ENCODE measurements at regions not wholly inside any gene's neighbourhood (a gene's known extent, or its start where the extent isn't known, plus 50 kb on each side); places are given as distances from the start of the nearest gene placed in this dataset.
"Not testable (repeated sequence)": the region's sequence is repeated elsewhere in the genome, so short reads cannot be mapped to it uniquely, and the experiment has no call there.

GRCh38 chr12:54786081-54786480, 68.2 kb upstream of the MUCL1 start:
- Mint-ChIP-seq H3K4me1 (ENCODE audit: low read depth, unreplicated experiment) (no peaks in the 10 kb centered on the region), H3K9me3 (ENCODE audit: unreplicated experiment) (peaks cover 17% of the 10 kb centered on the region), H3K4me3 (ENCODE audit: unreplicated experiment) (no peak overlapping the region), H3K27ac (ENCODE audit: unreplicated experiment) (no peak overlapping the region), H3K36me3 (ENCODE audit: insufficient read depth, unreplicated experiment) (no peaks in the 10 kb centered on the region), H3K27me3 (ENCODE audit: insufficient read depth, unreplicated experiment) (no peaks in the 10 kb centered on the region)
- TF ChIP-seq, protein P1, sequence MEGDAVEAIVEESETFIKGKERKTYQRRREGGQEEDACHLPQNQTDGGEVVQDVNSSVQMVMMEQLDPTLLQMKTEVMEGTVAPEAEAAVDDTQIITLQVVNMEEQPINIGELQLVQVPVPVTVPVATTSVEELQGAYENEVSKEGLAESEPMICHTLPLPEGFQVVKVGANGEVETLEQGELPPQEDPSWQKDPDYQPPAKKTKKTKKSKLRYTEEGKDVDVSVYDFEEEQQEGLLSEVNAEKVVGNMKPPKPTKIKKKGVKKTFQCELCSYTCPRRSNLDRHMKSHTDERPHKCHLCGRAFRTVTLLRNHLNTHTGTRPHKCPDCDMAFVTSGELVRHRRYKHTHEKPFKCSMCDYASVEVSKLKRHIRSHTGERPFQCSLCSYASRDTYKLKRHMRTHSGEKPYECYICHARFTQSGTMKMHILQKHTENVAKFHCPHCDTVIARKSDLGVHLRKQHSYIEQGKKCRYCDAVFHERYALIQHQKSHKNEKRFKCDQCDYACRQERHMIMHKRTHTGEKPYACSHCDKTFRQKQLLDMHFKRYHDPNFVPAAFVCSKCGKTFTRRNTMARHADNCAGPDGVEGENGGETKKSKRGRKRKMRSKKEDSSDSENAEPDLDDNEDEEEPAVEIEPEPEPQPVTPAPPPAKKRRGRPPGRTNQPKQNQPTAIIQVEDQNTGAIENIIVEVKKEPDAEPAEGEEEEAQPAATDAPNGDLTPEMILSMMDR (IDR thresholded peaks at IDR 0.05; ENCODE audit: insufficient read depth in 1 of 2, low read depth in 1 of 2, low read length in 1 of 2, severe bottlenecking in 1 of 2, unreplicated experiment in 1 of 2): no peak
- no TSS peak for BruUV-seq (replicated peaks)
- peaks cover 4% of the 10 kb centered on the region; the same call in 1 of the 2 replicates for H3K9me3 ChIP-seq
- H3K4me3 ChIP-seq (ENCODE audit: low read depth, low read length): no peak overlapping the region
- POLR2A ChIA-PET: no interaction called here
- intact Hi-C loops (cut with micrococcal nuclease; ENCODE audit: unreplicated experiment): no loop called here
- H3K27me3 ChIP-seq (replicated peaks; ENCODE audit: control insufficient read depth, insufficient read depth, low read length): no peaks in the 10 kb centered on the region
- CTCF ChIA-PET: interaction anchor here (0.6 kb wide), 1 partner anchor 190 kb away, joined by 4 read pairs; no protein-coding TSS in a partner anchor
- H3K4me1 ChIP-seq: no peaks in the 10 kb centered on the region
- DNase-seq: no peak
- H3K36me3 ChIP-seq (ENCODE audit: control insufficient read depth, insufficient read depth, low read length): no peaks in the 10 kb centered on the region

DNA sequence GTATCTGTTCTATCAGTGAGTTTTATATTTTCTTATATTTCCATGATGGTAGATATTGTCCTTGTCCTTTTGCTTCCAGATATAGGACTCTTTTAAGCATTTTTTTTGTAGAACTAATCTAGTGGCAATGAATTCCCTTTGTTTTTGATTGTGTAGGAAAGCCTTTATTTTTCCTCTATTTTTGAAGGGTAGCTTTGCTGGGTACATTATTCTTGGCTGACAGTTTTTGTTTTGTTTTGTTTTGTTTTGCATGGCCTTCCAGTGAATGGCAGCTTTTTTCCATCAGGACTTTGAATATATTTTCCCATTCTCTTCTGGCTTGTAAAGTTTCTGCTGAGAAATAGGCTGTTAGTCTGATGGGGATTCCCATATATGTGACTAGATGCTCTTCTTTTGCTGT, 70.2 kb upstream of the MUCL1 start:
- Mint-ChIP-seq H3K4me1 (ENCODE audit: low read depth, unreplicated experiment) (no peaks in the 10 kb centered on the region), H3K27me3 (ENCODE audit: insufficient read depth, unreplicated experiment) (no peaks in the 10 kb centered on the region), H3K27ac (ENCODE audit: unreplicated experiment) (no peak overlapping the region), H3K9me3 (ENCODE audit: unreplicated experiment) (peaks cover 17% of the 10 kb centered on the region), H3K4me3 (ENCODE audit: unreplicated experiment) (no peak overlapping the region), H3K36me3 (ENCODE audit: insufficient read depth, unreplicated experiment) (no peaks in the 10 kb centered on the region)
- intact Hi-C loops (cut with micrococcal nuclease; ENCODE audit: unreplicated experiment): no loop called here
- BruUV-seq (replicated peaks): no TSS peak
- TF ChIP-seq, protein P1 (IDR thresholded peaks at IDR 0.05; ENCODE audit: insufficient read depth in 1 of 2, low read depth in 1 of 2, low read length in 1 of 2, severe bottlenecking in 1 of 2, unreplicated experiment in 1 of 2): no peak
- ChIA-PET POLR2A (no interaction called here), CTCF (no interaction called here)
- Histone ChIP-seq H3K9me3 (peaks cover 4% of the 10 kb centered on the region; the same call in 1 of the 2 replicates), H3K4me3 (ENCODE audit: low read depth, low read length) (no peak overlapping the region), H3K4me1 (no peaks in the 10 kb centered on the region), H3K36me3 (ENCODE audit: control insufficient read depth, insufficient read depth, low read length) (no peaks in the 10 kb centered on the region), H3K27me3 (replicated peaks; ENCODE audit: control insufficient read depth, insufficient read depth, low read length) (no peaks in the 10 kb centered on the region)
- no peak for DNase-seq

GRCh38 chr12:54777031-54777430, 77.3 kb upstream of the MUCL1 start:
- H3K4me1 ChIP-seq; CTCF ChIA-PET; intact Hi-C loops (cut with micrococcal nuclease; ENCODE audit: unreplicated experiment); DNase-seq; H3K36me3 ChIP-seq (ENCODE audit: control insufficient read depth, insufficient read depth, low read length); BruUV-seq (replicated peaks); POLR2A ChIA-PET; H3K4me1 Mint-ChIP-seq (ENCODE audit: low read depth, unreplicated experiment); H3K36me3 Mint-ChIP-seq (ENCODE audit: insufficient read depth, unreplicated experiment); H3K9me3 ChIP-seq; H3K27me3 ChIP-seq (replicated peaks; ENCODE audit: control insufficient read depth, insufficient read depth, low read length); H3K4me3 ChIP-seq (ENCODE audit: low read depth, low read length); H3K27ac Mint-ChIP-seq (ENCODE audit: unreplicated experiment); H3K4me3 Mint-ChIP-seq (ENCODE audit: unreplicated experiment); H3K27me3 Mint-ChIP-seq (ENCODE audit: insufficient read depth, unreplicated experiment): not testable (repeated sequence)
- peaks cover 17% of the 10 kb centered on the region for H3K9me3 Mint-ChIP-seq (ENCODE audit: unreplicated experiment)

- no TSS peak for BruUV-seq (replicated peaks)
- H3K27me3 Mint-ChIP-seq (ENCODE audit: insufficient read depth, unreplicated experiment): peaks cover 15% of the 10 kb centered on the region
Measured at GRCh38 chr12:54773593-54773992, 80.7 kb upstream of the MUCL1 start.

More at GRCh38 chr12:54773593-54773992, 80.7 kb upstream of the MUCL1 start:
- DNase-seq: no peak
- ChIA-PET POLR2A (no interaction called here), CTCF (no interaction called here)
- H3K4me1 Mint-ChIP-seq (ENCODE audit: low read depth, unreplicated experiment): no peaks in the 10 kb centered on the region
- no peak overlapping the region for H3K4me3 Mint-ChIP-seq (ENCODE audit: unreplicated experiment)
- Histone ChIP-seq H3K27me3 (replicated peaks; ENCODE audit: control insufficient read depth, insufficient read depth, low read length) (no peaks in the 10 kb centered on the region), H3K4me1 (no peaks in the 10 kb centered on the region), H3K4me3 (ENCODE audit: low read depth, low read length) (no peak overlapping the region), H3K36me3 (ENCODE audit: control insufficient read depth, insufficient read depth, low read length) (no peaks in the 10 kb centered on the region), H3K9me3 (no peaks in the 10 kb centered on the region)
- peaks cover 17% of the 10 kb centered on the region for H3K9me3 Mint-ChIP-seq (ENCODE audit: unreplicated experiment)
- TF ChIP-seq, protein P1 (IDR thresholded peaks at IDR 0.05; ENCODE audit: insufficient read depth in 1 of 2, low read depth in 1 of 2, low read length in 1 of 2, severe bottlenecking in 1 of 2, unreplicated experiment in 1 of 2): peak in 1 of 2 experiments; percentile 3
- H3K36me3 Mint-ChIP-seq (ENCODE audit: insufficient read depth, unreplicated experiment): no peaks in the 10 kb centered on the region
- H3K27ac Mint-ChIP-seq (ENCODE audit: unreplicated experiment): no peak overlapping the region
- intact Hi-C loops (cut with micrococcal nuclease; ENCODE audit: unreplicated experiment): no loop called here

Measured in Caco-2 (cell line).